Endometrial microvascular endothelial cells (primary cell): ENCODE measurements at regions not wholly inside any gene's neighbourhood (a gene's known extent, or its start where the extent isn't known, plus 50 kb on each side); places are given as distances from the start of the nearest gene placed in this dataset.
"Not testable (repeated sequence)": the region's sequence is repeated elsewhere in the genome, so short reads cannot be mapped to it uniquely, and the experiment has no call there.

Experiments used
- in situ Hi-C: cut with HindIII; loops from 2 replicates; pipeline ENCODE4 v1.10.0; 2017; ENCODE audit warnings: low sequenced_read_pairs, low pct_unique_long_range_greater_than_20kb; ENCODE audit errors: inconsistent ontology term

DNA sequence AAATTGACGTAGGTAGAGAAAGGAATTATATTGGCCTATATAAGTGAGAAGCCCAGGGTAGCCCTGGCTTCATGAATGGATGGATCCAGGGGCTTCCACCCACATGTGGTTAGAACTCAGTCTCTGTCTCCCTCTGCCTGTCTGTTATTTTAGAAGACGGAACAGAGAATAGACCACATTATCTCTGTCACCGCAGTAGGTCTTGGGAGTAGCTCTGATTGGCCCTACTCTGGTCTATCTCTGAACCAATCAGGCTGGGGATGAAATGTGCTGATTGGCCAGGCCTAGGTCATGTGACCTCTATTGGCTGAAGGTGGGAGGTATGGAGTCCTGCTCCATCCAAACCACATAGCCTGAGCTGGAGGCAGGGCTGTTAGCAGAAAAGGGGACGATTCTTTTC is 143.0 kb upstream of the PRR23C start:
- in situ Hi-C loops: no loop called here

DNA sequence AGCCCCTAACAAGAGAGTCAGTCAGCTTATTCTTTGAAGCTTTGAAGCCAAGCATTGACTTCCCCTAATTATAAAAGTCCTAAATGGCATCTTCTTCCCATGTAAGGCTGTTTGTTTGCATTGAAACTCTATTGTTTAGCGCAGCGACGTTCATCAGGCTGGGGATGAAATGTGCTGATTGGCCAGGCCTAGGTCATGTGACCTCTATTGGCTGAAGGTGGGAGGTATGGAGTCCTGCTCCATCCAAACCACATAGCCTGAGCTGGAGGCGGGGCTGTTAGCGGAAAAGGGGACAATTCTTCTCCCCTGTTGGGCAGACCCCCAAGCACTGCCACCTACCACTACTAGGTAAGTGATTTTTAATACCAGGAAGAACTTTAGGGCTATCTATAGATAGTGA is 145.3 kb upstream of the PRR23C start:
- in situ Hi-C loops: no loop called here

DNA sequence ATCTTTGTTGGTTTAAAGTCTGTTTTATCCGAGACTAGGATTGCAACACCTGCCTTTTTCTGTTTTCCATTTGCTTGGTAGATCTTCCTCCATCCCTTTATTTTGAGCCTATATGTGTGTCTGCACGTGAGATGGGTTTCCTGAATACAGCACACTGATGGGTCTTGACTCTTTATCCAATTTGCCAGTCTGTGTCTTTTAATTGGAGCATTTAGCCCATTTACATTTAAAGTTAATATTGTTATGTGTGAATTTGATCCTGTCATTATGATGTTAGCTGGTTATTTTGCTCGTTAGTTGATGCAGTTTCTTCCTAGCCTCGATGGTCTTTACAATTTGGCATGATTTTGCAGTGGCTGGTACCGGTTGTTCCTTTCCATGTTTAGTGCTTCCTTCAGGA is 149.4 kb upstream of the MRPS22 start:
- in situ Hi-C loops: not testable (repeated sequence)

DNA sequence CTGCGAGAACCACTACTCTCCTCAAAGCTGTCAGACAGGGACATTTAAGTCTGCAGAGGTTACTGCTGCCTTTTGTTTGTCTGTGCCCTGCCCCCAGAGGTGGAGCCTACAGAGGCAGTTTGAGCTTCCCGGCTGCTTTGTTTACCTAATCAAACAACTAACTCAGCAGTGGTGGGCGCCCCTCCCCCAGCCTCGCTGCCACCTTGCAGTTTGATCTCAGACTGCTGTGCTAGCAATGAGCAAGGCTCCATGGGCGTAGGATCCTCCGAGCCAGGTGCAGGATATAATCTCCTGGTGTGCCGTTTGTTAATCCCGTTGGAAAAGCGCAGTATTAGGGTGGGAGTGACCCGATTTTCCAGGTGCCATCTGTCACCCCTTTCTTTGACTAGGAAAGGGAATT is 147.7 kb upstream of the MRPS22 start:
- in situ Hi-C loops: not testable (repeated sequence)

DNA sequence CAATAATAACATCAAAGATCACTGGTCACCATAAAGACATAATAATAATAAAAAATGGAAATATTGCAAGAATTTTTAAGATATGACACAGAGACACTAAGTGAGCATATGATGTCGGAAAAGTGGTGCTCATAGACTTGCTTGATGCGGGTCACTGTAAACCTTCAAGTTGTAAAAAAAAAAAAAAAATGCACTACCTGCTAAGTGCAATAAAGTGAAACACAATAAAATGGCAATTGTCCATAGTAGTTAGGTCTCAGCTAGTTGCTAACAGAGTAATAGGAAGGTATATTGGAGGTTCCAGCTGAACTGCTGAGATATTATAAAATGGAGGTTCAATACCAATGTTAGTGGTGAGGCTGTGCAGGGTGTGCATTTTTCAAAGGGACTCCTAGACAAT is 146.6 kb upstream of the MRPS22 start:
- in situ Hi-C loops: no loop called here

DNA sequence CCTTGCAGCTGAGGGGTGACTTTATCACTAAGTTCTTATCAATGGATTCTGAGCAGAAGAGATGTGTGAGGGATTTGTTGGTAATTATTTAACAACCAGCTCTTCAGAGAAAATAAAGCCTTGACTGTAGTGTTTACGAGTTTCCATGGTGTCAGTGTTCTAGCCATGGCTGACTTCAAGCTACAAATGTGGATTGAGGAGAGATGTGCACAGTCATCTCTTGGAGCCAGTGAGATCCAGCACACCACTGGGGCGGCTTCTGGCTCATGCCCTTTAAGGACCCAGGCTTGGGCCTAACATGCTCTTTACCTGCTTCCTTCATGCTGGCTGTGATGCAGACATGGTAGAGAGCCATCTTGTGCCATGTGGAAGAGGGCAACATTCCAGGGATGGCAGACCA is 145.6 kb upstream of the MRPS22 start:
- in situ Hi-C loops: no loop called here

DNA sequence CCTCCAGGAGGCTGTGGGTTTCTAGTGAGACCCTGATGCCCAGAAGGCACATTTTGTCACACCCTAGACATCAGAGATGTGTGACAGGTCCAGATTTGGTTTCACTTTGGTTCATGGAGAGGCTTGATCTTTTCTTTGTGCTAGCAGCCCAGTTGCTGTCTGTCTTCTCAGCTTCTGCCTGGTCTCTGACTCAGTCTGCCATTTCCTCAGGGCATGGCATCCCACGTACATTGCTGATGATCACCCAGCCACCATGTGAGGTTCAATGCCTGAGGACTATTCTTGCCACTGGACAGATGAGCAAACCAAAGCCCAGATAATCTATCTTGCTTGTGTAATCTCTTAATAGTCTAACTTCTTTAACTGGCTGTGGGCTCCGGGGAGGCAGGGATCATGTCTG is 144.9 kb upstream of the MRPS22 start:
- in situ Hi-C loops: no loop called here

DNA sequence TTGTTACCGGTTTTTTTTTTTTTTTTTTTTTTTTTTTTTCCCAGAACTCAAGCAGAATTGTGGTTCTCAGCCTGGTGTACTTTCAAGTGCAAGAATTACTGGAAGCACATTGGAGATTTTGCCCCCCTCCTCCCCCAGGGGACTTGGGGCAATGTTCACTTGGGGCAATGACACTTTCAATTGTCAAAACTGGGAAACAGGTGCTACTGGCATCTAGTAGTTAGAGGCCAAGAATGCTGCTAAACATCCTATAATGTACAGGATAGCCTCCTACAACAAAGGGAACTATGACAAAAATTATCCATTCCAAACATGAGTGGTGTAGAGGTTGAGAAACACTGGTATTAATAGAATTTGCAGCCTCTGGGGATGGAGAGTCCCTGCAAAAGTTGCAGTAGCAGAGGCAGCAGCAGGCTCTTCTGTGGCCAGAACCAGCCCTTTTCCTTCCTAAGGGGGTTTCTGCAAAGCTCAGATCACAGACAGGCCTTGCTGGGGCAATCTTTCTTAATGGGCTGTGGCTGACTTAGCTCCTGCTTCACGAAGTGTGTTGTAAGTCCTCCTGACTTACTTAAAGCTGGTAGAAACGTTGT is 144.3 kb upstream of the MRPS22 start:
- in situ Hi-C loops: no loop called here

DNA sequence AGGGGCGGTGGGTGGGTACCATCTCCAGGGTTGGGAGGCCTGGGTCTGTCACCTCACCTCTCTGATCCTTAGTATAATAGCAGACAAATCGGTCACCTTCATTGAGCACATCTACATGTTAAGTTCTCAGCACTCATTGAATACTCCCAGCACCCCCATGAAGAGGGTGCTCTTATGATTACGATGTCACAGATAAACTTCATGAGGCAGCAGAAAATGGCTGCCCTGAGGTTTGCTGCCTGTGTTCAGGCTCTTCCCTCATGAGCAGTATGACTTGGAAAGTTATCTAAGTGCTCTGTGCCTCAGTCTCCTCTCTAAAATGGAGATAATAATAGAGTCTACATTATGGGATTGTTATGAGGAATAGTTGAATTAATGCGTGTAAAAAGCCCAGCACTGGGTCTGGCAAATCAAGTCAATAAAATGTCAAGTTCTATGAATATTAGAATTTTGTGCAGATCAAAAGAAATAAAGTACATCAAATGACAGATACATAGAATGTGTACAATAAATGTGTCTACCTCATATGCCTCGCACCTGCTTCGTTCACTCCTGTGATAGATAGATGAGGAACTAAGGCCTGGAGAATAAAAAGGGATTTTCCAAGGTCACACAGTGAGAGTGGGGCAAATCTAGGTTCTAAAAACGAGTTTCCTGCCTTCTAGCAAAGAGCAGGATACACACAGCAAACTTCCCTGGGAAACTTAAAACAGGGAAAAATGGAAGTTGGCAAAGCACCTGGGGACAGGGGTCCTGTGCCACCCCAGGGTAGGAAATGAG is 142.2 kb upstream of the MRPS22 start:
- in situ Hi-C loops: no loop called here

DNA sequence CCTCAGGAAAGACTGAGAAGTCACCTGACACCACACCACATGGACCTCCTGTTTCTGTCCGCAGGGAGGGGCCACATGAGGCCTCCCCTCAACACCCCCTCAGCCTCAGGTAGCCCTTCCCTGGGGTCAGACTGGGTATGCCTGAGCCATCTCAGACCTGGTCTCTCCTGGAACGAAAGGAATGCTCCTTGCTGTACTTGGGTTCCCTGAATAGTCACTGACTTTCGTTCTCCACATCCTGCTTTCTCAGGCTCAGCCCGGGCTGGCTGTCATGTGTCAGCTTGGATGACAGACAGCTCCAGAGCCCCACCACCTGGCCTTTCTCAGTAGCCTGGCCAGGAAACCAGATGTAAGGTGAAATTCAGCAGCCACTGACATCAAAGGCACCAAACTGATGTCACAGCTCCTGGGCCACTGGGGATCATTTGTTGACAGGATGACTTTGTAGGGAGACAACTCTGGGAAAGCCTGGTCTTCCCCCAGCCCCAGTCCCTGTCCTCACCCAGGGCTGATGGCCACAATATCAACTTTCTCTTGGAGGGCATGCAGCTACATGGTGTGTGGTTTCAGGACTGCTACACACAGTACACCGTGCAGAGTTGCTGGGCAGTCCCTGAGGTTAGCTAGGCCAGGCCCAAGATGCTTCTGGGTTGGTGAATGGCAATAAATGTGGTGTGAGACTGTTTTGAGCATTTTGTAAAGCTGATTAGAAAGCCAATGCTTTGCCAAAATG is 141.4 kb upstream of the MRPS22 start:
- in situ Hi-C loops: no loop called here

DNA sequence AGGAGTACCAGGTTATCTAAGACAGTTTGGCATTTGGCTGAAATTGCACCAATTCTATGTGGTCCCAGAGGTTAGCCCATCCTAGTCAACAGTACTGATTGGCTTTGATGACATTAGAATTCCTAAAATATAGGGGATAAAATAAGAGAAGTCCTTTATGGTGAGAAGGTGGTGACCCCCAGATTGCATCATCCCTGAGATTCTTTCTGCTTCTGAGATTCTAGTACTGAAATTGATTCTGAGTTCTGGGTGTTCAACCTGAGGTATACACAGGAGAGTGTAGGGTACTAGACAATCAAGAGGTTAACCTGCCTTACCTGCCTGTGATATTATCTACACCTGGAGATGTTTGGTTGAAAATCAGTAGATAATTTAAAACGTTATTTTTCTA is 140.9 kb upstream of the MRPS22 start:
- in situ Hi-C loops: no loop called here

DNA sequence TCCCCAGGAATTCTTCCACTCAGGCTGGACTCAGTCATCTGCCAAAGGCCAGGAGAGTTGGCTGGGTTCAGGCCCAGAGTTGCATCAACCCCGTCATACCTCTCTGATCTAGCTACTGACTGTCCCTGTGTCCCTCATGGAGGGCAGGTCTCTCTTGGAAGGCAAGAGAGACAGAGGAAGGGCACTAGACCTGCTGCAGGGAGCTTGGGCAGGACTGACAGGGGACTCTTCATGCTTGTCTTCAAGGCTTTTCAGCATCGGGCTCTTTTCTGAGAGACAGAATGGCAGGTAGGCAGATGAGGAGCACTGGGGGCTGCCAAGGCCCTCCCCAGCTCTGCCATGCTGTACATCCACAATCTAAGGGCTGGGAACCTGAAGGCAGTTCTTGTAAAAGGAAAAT is 140.1 kb upstream of the MRPS22 start:
- in situ Hi-C loops: no loop called here

DNA sequence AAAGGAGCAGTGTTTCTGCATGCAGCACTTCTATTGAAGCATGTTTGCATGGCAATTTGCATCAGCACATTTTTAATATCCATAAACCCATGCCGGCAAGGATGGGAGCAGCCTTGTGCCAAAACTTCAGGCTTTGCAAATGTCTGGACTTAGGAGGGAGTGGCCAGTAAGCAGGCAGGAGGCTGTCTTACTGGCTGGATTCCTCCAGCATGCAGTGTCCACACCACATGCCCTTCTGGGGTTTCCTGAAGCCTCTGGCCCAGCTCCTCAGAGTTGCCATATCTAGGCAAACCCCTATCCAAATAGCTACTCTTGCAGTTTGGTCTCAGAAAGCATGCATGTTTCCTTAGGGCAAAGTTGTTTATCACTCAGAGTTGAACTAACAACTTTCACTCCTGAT is 139.1 kb upstream of the MRPS22 start:
- in situ Hi-C loops: no loop called here

DNA sequence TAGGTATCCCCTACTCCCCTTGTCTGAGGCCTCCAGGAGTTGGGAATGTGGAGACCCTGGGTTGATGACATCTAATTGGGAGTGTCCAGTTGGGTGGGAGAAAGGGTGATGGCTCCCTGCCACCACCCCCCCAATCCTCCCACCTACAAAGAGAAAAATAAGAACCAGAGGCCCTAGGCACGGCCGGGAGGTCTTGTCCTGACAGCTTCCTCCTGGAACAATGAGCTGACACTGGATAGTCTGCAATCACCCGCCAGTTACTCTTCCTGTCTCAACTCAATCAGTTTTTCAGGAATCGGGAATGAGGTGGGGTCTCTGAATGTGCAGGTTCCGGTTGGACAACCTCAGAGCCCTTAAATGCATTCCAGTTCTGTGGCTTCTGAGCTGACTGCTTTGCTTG is 129.9 kb upstream of the MRPS22 start:
- in situ Hi-C loops: no loop called here

DNA sequence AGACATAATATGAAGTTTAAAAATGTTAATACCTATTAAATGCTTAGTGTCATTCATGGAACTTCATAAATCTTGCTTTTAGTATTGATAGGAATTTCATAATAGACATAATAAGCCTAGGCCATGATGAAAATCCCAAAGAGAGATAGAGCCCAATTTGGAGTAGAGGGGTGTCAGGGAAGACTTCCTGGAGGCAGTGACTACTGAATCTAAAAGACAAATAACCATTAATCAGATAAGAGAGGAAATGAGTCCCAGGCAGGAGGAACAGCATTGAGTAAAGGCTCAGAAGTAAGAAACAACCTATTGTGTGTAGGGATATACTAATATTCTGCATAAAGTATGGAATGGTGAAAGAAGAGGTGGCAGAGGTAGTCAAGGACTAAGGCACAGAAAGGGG is 126.9 kb upstream of the MRPS22 start:
- in situ Hi-C loops: no loop called here

DNA sequence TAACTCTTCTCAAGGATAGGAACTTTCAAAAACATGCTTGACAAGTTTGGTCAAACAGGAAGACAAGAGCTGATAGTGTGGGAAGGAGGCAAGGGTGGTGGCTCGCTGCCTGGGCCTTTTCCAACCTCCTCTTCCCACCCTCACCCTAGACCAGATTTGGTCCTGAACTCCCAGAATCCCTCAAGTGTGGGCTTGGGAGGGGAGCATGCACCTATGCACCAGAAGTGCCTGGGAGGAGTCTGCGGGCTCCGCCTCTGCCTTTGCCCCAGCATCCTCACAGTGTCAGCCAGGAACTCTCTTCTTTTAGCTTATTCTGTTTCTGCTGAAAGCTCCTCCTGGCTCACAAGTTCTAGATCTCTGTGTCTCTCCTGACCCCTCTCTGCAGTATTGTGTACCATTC is 126.2 kb upstream of the MRPS22 start:
- in situ Hi-C loops: no loop called here

DNA sequence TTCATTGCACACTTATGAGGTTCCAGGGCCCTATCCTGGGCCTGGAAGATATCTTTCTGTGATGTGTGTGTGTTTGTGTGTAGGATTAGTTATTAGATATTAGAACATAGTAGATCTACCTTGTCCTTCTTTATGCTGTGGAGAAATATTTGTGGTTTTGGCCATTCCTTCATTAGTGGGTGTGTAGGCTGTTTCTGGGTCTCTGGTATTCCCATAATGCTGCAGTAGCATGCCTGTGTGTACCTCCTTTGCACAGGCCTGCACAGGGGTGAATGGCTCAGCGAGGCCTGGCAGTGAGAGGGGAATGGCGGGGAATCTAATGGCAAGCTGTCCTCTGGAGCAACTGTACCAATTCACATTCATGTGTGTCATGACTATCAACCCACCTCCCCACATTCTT is 125.8 kb upstream of the MRPS22 start:
- in situ Hi-C loops: no loop called here

DNA sequence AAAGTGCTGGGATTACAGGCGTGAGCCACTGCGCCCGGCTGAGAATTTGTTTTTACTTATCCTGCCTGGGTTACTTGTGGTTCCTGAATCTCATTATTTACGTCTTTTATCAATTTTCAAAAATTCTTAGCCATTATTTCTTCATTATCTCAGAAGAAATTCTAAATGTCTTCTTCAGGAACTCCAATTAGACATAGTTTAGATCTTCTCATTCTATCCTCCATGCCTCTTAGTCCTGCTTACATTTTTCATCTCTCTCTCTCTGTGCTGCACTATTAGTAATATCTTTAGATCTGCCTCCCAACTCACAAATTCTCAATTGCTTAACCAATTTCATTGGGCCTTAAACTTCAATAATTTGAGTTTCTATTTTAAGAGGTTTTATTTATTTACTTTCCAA is 124.4 kb upstream of the MRPS22 start:
- in situ Hi-C loops: no loop called here

DNA sequence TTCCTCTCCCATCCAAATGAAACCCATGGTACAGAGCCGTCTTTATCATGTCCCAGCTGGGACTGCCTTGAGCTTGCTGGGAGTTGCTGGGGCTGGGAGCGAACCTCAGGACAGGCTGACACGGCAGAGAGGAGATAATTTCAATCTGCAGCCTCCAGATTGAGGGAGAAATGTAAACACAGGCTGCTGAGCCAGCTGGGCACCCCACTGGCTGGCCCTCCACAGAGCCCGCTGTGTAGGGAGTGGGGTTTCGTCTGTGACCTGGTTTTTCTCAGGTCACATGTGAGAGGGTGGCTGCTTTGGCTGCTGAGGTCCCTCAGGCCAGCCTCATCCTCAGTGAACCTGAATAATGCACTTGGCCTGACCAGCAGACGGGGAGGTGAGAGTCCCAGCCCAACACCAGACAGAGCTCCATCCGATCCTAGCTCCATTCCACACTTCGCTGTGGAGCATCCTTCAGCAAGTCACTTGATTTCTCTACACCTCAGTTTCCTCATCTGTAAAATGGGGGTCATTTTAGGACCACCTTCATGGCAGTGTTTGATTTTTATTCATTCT is 121.6 kb upstream of the MRPS22 start:
- in situ Hi-C loops: no loop called here

DNA sequence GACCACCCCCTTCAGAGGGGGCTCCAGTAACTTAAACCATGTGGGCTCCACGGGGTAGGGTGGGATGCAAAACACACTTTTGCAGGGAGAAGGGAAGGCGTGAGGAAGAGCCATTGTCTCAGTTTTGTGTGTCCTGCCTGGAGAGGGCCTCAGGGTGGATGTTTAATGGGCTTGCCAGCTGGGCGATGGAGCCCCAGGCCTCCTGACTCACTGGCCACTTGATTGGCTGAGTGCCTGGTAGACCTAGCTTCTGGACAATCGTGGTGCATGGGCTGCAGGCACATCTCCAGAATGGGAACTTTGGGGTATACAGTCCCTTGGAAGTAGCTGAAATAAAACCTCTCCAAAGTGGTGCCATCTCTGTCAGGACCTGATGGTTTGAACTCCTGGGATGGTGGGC is 118.3 kb upstream of the MRPS22 start:
- in situ Hi-C loops: no loop called here
